ENCODE measurements at regions not wholly inside any gene's neighbourhood (a gene's known extent, or its start where the extent isn't known, plus 50 kb on each side); places are given as distances from the start of the nearest gene placed in this dataset.

- no peak for TF ChIP-seq CTCF (optimal IDR thresholded peaks at IDR 0.05 in 1 of 3, IDR thresholded peaks at IDR 0.05 in 1 of 3, conservative IDR thresholded peaks at IDR 0.05 in 1 of 3; ENCODE audit: extremely low read depth in 1 of 3, insufficient read depth in 2 of 3, low read length in 3 of 3)
- TF ChIP-seq EZH2 (IDR thresholded peaks at IDR 0.05; ENCODE audit: low read length) = no peak
Observed at GRCh38 chr17:37839196-37839978, 84.8 kb upstream of the TBC1D3K start.

Data from keratinocyte (primary cell).